ENCODE measurements at regions not wholly inside any gene's neighbourhood (a gene's known extent, or its start where the extent isn't known, plus 50 kb on each side); places are given as distances from the start of the nearest gene placed in this dataset.

DNA sequence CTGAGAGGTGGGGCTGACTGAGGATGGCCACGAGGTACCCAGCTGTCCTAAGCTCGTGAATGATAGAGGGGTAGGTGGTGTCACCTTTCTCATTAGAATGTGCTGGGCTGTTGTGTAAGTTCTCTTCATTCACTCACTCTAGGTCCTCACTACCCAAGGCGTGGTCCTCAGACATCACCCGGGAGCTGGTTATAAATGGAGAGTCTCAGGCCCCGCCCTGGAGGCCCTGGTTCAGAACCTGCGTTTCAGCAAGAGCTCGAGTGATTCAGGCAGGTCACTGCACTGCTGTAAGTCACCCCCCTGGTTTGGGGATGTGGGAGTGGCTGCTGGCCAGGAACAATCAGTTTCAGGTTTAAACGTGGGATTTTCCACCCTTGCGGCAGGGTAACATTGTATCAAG lies 139.8 kb downstream of the FOXL1 start:
- TF ChIP-seq, protein P1, sequence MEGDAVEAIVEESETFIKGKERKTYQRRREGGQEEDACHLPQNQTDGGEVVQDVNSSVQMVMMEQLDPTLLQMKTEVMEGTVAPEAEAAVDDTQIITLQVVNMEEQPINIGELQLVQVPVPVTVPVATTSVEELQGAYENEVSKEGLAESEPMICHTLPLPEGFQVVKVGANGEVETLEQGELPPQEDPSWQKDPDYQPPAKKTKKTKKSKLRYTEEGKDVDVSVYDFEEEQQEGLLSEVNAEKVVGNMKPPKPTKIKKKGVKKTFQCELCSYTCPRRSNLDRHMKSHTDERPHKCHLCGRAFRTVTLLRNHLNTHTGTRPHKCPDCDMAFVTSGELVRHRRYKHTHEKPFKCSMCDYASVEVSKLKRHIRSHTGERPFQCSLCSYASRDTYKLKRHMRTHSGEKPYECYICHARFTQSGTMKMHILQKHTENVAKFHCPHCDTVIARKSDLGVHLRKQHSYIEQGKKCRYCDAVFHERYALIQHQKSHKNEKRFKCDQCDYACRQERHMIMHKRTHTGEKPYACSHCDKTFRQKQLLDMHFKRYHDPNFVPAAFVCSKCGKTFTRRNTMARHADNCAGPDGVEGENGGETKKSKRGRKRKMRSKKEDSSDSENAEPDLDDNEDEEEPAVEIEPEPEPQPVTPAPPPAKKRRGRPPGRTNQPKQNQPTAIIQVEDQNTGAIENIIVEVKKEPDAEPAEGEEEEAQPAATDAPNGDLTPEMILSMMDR (IDR thresholded peaks at IDR 0.05; ENCODE audit: insufficient read depth, low read depth, low read length) = no peak
- TF ChIP-seq EZH2 (IDR thresholded peaks at IDR 0.05; ENCODE audit: insufficient read depth, low read length) = no peak

Measured in astrocyte (in vitro differentiated cells and primary cell).